ENCODE measurements at regions not wholly inside any gene's neighbourhood (a gene's known extent, or its start where the extent isn't known, plus 50 kb on each side); places are given as distances from the start of the nearest gene placed in this dataset.
A peak's percentile ranks its signal among the peaks of the same experiment; 100 is the strongest.

DNA sequence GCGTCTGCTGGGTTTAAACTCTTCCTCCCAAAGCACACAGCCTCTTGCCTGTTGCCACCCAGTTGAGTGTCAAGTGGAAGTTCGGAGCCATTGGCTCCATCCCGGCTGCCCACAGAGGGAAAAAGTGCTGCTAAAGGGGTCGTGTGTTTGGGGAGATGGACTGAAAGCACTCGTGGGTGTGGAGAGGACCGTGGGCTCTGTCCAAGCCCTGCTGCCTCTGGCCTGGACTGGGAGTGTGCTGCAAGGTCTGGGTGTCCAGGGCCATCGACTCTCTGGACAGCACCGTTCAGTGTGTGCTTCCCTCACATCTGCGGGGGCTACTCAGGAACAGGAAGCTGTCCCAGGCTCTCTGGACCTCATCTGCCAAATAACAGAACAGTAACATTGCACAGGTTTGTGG, 269.3 kb downstream of the DLL1 start:
- no peak for DNase-seq
- ATAC-seq, result no peak
- intact Hi-C loops (cut with micrococcal nuclease), result no loop called here

DNA sequence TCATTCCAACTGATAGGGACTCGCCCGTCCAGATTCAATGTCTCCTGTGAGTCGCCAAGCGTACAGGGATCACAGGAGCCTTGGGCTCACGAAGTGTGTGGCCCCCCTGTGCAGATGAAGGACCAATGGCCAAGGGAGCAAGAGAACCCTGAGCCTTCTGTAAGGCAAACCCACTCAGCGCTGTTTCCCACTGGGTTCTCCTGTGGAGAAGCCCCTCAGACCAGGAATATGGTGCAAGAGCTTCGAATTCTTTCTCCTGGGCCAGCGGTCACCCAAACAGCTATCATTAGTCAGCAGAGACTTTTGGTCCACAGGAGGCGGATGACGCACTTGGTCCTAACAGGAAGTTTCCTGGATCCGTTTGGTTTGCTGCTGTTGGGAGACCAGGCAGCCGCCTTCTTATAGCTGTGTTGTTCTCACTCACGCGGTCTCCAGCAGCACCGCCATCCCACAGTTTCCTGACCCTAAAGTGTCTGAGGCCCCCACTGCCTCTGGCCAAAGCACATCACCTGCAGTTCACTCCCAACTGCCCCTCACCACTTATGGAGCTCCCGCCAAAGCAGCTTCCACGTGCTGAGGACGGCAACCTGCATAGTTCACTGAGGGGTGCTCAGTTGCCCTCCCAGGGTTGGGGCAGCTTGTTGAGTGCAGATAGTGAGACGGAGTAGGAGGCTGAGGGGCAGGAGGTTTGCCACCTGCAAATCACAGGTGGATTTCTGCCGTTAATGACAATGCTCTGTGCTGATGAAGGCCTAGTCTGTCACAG, 268.6 kb downstream of the ERMARD start:
- DNase-seq (no peak), ATAC-seq (no peak)
- intact Hi-C loops (cut with micrococcal nuclease), result no loop called here

GRCh38 chr6:170018936-170019817, 267.8 kb downstream of the ERMARD start:
- no peak for ATAC-seq
- intact Hi-C loops (cut with micrococcal nuclease), result no loop called here
- no peak for DNase-seq

DNA sequence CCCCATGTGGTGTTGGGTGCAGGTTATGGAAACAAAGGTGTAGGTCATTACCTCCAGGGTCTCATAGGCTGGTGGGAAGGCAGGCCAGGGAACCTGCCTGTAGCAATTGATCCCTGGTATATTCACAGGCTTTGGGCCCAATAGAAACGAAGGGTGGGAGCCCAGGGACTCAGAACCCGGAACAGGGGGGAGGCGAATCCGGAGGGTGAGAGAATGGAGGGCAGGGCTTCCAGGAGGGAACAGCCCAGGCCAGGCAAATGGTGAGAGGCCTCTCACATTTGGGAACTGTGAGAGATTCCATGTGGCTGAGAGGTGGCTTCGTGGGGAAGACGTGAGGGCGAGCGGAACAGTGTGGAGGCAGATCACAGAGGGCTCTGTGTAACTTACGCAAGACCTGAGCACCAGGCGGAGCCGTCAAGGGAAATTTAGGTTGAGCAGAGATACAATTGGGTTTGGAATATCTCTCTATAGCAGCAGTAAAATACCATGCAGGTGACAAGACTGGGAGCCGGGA, 267.1 kb downstream of the ERMARD start:
- ATAC-seq (no peak), DNase-seq (no peak)
- intact Hi-C loops (cut with micrococcal nuclease), result no loop called here

DNA sequence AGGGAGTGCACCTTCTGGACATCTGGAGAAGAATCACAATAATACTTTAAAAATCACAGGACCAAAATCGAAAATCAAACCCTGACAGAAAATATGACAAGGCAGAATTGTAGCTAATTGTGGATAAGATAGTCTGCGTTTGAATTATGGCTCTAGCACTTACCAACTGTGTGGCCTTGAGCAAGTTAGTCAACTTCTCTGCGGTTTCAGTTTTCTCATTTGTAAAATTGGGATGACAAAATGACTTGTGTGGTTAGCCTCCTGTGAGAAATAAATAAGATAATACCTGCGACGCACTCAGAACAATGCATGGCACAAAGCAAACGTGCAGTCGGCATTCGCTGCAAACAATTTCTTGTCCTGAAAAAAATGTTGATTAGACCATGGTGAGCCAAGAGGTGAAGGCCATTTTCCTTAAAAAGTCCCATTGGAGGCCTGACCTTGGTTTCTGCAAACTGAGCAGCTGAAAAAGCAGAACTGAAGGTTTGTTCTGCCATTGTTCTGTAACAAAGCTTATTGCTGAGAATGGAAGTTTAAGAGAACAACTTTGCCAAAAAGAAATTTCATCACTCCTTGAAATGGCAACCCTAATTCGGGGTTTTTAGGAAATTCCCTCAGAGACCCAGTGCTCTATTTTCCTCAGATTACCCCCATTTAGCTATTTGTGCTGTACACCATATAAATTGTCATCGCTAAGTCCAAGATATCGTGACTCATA, 266.3 kb downstream of the ERMARD start:
- DNase-seq (no peak), ATAC-seq (no peak)
- intact Hi-C loops (cut with micrococcal nuclease), result no loop called here

- ATAC-seq (no peak), DNase-seq (no peak)
- intact Hi-C loops (cut with micrococcal nuclease), result no loop called here
Observed at GRCh38 chr6:170013815-170014214, 262.4 kb downstream of the ERMARD start.

GRCh38 chr6:170012037-170012330, 260.6 kb downstream of the ERMARD start:
- intact Hi-C loops (cut with micrococcal nuclease), result no loop called here
- DNase-seq (no peak), ATAC-seq (no peak)

- DNase-seq, result peak; percentile 88
- intact Hi-C loops (cut with micrococcal nuclease), result no loop called here
- ATAC-seq, result peak; percentile 97
Observed at GRCh38 chr6:170011204-170012036, 260.0 kb downstream of the ERMARD start.

GRCh38 chr6:170010665-170011203, 259.3 kb downstream of the ERMARD start:
- ATAC-seq (no peak), DNase-seq (no peak)
- intact Hi-C loops (cut with micrococcal nuclease), result no loop called here

DNA sequence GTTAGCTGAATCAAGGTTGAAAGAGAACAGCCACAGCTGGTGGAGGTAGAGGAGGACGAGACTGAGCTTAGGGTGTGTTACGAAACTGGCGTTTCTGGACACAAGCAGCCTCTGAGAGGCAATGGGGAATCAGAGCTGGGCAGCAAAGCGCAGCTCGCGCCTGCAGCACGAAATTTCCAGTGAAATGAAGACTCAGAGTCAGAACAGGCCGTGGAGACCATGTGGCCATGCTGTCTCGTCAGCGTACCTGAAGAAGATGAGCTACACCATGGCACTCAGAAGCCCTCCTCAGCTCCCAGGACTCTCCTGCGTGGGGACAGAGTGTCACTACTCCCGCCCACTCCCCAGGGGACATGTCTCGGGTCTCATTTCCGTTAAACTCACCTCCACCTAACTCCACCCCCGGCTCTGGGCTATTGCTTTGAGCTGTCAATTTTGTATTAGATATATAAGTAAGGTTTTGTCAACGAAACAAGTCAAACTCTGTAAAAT, 256.9 kb downstream of the ERMARD start:
- DNase-seq (no peak), ATAC-seq (no peak)
- intact Hi-C loops (cut with micrococcal nuclease), result no loop called here

- DNase-seq, result no peak
- intact Hi-C loops (cut with micrococcal nuclease), result no loop called here
- no peak for ATAC-seq
Observed at GRCh38 chr6:170007468-170008293, 256.3 kb downstream of the ERMARD start.

GRCh38 chr6:170006900-170007467, 255.6 kb downstream of the ERMARD start:
- intact Hi-C loops (cut with micrococcal nuclease), result no loop called here
- DNase-seq, result no peak
- ATAC-seq, result no peak

GRCh38 chr6:170006071-170006899, 254.9 kb downstream of the ERMARD start:
- ATAC-seq, result no peak
- intact Hi-C loops (cut with micrococcal nuclease), result no loop called here

GRCh38 chr6:170005665-170006064, 254.2 kb downstream of the ERMARD start:
- intact Hi-C loops (cut with micrococcal nuclease), result no loop called here
- no peak for ATAC-seq

More at GRCh38 chr6:170006071-170006899, 254.9 kb downstream of the ERMARD start:
- no peak for DNase-seq

DNA sequence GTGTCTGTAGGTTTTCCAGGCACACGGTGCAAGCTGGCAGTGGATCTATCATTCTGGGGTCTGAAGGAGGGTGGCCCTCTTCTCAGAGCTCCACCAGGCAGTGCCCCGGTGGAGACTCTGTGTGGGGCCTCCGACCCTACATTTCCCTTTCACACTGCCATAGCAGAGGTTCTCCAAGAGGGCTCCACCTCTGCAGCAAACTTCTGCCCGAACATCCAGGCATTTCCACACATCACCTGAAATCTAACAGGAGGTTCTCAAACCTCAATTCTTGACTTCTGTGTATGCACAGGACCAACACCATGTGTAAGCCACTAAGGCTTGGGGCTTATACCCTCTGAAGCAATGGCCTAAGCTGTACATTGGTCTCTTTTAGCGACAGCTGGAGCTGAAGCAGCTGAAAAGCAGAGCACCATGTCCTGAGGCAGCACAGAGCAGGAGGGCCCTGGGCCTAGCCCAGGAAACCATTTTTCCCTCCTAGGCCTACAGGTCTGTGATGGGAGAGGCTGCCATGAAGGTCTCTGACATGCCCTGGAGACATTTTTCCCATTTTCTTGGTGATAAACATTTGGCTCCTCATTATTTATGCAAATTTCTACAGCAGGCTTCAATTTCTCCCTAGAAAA, 253.3 kb downstream of the ERMARD start:
- intact Hi-C loops (cut with micrococcal nuclease), result no loop called here
- no peak for DNase-seq
- no peak for ATAC-seq

More at GRCh38 chr6:170005665-170006064, 254.2 kb downstream of the ERMARD start:
- no peak for DNase-seq
